LHCN-M2 (cell line): ENCODE measurements at regions not wholly inside any gene's neighbourhood (a gene's known extent, or its start where the extent isn't known, plus 50 kb on each side); places are given as distances from the start of the nearest gene placed in this dataset.

Source experiments
- DNase-seq: peaks from one replicate; pipeline ENCODE4 v3.0.0-alpha.2; 2012; ENCODE audit warnings: low read depth

DNA sequence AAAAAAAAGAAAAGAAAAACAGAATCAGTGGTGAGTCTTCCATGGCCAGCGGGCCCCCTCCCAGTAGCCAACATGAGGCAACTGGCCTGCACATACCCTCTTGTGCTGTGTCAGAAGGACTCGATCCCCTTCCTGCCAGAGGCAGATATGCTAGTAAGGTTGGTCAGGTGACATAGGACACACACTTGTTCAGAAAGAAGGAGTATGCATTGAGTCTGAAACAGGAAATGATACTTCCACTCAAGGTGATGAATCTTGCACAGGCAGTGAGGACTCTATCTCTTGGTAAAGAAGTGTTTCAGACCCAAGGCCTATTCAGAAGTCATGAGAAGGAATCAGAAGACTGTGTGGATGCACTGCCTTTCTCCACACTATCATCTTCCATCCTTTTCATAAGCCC, 269.7 kb upstream of the FAR2 start:
- DNase-seq = no peak

DNA sequence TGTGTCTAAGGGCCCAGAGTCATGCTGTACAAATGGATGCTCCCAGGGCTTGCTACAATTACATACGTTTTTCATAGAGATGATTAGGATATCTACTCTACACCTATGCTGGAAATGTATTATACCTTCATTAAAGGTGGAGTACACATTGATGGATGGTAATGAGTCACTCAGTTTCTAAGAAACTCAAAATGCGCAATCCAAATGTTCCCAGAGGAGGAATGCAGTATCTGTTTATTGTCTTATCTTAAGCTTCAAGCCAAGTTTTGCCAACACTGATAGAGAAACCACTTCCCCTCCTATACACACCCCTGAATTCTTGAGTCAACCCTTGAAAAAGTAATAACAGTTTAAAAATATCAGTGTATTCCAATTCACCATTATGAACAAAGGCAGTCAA, 266.6 kb upstream of the FAR2 start:
- DNase-seq = no peak

DNA sequence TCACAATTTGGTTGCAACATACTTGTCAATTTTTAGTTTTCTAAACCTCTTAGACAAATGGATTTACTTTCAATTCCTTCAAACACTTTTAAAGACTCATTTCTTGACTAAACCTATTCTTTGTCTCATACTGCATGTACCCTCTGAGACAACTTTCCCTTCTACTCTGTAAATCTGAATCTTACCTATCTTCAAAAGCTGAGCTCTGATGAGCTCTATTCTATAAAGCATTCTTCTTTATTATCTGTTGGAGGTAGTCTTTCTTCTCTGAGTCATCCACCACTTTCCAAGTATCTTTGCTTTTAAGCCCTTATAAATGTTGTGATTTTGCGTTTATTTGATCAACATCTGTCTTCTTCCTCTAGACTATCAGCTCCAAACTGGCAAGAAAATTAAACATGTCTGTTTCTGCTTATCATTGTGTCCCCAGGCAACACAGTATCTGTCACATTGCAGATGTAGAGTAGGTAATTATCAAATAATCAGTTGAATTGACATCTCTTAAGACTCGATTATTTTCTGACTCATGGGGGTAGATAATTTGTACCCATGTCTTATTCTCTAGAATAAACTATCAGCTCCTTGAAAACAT, 265.6 kb upstream of the FAR2 start:
- no peak for DNase-seq

DNA sequence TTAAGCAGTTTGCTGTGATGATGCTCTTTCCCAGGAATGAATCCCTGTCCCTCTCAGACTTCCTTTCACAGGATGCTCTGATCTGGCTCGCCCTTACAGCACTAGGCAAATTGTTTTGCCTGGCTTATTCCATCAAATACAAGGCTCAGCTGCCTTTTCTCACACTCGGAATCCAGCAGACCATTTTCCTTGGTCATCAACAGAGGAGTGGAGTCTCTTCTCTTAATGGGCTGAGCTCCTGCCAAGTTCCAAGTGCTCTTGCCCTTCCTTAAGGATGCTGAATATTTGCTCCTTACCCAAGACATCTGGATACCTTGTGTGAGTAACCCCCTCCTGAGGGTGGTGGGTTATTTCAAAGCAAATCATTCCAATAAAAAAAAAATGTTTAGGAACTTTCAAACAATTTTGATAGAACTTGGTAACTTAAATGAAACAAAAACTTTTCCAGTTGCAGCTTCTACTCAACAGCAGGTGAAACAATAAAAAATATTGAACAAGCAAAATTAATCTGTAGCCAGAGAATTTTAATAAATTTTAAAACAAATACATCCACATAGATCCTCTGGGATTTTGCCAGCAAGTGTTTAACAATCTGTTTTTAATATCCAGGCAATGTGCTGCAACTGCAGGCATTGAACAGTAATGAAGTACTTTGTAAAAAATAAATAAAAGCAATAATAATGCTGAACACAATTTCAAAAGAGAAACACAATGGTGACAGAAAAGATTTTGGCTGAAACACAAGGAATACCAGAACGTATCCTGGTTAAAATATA, 264.0 kb upstream of the FAR2 start:
- DNase-seq = no peak

DNA sequence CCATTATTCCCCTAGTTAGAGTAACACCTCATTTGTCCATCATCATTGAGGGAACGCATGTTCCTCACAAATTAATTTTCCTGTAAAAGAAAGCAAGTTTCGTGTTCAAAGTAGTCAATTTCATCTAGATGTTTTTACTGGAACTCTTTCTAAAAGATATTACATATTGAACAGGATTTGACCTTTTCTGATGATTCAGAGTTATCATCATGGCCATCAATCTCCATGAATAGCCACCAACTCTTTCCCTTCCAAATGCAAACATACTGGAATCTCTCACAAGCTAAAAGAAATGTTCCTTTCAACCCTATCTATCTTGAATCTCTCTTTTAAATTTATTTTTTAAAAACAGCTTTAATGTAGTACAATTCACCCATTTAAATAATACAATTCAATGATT, 263.1 kb upstream of the FAR2 start:
- no peak for DNase-seq

DNA sequence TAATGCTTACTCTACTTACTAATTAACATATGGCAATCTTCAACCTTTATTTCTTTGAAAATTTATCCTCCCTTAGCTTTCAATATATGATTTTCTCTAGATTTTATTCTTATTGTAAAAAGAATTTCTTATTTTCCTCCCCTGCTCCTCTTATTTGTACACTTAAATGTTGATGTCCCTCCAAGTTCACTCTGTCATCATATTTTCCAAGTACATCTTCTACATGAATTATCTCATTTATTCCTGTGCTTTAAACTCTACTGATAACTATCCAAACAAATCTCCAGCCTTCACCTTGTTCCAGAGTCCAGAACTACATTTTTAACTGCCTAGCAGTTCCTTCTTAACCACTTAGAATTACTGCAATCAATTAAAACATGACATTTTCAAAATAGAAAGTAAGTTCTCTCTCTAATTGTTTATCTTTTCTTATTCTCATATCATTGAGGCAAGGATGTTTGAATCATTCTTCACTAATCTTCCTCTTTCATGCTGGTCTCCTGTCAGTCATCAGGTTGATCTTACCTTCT, 261.6 kb upstream of the FAR2 start:
- DNase-seq = no peak

DNA sequence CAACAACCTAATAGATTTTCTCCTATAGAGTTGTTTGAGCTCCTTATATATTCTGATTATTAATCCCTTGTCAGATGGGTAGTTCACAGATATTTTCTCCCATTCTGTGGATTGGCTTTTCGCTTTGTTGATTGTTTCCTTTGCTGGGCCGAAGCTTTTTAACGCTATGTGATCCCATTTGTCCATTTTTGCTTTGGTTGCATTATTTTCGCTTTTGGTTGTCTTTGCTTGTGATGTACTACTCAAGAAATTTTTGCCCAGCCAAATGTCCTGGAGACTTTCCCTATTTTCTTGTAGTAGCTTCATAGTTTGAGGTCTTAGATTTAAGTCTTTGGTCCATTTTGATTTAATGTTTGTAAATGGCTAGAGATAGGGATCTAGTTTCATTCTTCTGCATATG, 258.4 kb upstream of the FAR2 start:
- no peak for DNase-seq

DNA sequence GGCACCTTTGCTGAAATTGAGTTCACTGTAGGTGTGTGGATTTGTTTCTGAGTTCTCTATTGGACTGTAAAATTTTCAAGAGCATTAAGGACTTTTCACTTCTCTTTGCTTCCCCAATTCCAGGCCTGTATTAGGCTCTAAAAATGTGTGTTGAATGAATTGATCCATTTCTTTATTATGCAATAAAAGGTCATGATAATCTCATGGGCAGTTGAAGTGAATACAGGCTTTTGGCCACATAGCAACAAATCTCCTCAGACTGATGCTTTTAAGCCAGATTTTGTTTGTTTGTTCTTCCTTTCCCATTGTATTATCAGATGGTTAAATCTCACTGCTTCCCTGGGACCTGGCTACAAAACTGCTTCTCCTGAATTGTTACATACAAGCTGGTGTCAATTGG, 258.0 kb upstream of the FAR2 start:
- no peak for DNase-seq

DNA sequence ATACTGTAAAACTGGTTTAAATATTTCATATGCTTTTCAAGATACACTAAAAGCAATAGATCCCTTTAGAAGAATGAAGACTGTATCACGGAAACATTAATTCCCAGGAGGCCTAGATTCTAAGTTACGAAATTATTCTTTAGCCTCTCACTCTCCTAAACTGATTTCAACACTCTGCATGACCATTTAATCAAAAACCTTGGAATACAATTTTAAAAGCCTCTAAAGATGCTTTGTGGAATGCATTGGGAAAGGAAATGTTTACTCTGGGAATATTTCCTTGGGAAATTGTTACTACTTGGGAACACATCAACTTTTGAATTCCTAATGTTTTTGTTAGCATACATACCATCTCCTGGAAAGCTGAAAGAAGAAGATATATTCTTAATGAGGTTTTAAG, 255.7 kb upstream of the FAR2 start:
- DNase-seq = no peak

DNA sequence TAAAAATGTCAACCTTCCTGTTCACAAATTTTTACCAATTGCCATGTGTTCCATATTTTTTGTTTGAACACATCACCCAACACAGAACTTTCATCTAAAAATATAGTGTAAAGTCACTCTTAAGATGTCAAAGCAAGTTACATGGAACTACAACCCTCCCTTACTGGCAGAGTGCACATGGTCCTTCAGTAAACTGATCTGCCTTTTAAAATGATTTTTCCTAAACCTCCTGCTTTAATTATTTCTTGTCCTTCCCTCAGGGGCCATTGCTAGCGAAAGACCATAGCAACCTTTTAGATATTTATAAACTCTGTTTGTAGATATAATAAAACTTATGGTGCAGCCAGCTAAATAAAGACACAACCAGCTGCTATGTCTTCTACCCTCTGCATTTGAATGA, 255.2 kb upstream of the FAR2 start:
- DNase-seq = no peak

DNA sequence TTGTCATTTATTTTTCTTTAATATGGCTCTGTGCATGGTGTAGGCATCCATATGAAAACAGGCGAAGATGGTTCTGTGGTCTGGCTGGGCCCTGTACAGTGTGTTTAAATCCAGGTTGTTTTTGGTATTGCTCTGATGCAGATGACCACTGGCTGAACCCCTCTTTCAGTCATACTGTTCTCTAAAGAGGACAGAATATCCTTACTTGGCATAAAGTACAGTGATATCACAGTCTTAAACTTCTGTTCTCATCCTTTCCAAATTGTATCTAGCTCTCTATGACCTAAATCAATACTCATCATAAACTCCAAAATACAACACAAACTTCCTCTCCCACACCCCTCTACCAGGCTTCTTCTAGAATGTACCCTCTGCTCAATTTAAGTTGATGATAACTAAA, 252.7 kb upstream of the FAR2 start:
- no peak for DNase-seq

DNA sequence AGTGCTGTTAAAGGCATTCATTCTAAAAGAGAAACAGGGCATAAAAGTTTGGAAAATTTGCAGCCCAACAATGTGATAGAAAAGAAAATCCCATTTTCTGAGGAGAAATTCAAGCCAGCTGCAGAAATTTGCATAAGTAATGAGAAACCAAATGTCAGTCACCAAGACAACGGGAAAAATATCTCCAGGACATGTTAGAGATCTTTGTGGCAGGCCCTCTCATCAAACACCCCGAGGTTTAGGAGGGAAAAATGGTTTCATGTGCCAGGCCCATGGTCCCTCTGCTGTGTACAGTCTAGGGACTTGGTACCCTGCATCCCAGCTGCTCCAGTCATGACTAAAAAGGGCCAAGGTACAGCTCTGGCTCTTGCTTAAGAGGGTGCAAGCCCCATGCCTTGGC, 251.0 kb upstream of the FAR2 start:
- no peak for DNase-seq

DNA sequence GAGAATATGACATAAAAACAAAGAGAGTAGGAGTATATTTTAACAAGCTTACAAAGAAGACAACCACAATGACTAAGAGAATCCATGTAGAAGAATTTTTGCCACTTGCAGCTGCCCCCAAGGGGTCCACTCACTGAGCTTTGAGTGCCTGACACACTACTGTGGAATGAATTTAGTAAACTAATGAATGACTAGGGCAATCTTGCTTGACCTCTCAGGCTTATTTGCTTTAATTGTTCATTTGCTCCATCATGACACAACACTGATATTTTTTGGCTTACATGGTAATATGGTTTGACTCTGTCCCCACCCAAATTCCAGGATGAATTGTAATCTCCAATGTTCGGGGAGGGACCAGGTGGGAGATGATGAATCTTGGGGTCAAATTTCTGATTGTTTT, 249.1 kb upstream of the FAR2 start:
- DNase-seq = peak; percentile 28

DNA sequence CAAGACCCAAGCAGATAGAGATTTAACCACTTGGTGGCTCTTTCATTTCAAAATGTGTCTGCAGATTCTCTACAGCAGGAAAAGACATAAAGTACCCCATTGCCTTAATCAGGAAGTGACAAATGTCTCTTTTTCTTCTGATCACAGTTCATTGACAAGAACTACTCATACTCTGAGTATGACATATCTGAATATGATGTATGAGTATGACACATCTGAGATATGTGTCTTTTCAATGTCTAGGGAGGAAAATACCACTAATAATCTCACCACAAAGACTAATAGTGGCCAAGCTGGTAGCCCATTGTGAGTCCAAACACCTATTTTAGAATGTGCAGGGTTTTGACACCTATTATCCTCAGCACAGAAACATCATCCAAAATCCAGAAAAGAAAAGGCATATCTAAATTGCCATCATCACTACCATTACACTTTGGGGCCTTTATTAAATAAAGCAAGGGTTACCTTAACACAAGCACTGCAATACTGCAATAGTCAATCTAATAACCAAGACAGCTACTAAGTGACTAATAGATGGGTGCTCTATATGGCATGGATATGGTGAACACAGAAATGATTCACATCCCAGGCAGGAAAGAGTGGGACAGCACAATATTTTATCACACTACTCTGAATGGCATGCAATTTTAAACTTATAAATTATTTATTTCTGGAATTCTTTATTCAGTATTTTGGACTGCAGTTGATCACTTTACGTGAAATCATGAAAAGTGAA, 243.7 kb upstream of the FAR2 start:
- no peak for DNase-seq

DNA sequence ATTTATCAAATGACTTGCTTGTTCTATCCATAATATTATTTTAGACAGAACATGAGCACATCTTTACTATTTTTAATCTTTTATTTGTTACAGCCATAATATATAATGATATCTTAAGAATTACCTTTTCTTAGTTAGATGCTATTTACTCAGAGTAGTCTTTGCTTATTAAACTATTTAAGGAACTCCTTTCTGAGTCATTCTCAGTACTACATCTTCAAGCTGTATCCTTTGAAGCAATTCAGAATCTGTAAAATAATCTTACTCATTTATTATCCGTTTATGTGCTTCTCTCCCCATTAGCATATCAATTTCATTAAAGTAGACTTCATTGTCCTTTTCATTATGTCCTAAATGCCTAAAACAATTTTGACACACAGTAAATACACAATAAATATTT, 240.4 kb upstream of the FAR2 start:
- DNase-seq = no peak

DNA sequence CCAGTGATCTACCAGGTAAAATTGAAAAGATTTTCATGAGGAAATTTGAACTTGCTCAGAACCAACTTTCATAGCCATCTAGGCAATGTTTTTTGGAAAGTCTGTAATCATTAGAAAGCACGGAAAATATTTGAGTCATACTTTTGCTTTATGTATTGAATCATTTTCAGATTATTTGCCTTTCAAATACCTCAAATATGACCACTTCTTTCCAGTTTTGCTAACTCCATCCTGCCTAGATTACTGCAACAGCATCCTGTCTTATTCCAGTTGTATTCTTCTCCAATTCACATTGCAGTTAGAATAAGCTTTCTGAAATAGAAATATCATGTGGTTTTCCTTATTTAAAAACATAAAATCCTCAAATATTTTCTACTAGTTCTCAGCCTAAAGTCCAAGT, 239.8 kb upstream of the FAR2 start:
- DNase-seq = no peak

DNA sequence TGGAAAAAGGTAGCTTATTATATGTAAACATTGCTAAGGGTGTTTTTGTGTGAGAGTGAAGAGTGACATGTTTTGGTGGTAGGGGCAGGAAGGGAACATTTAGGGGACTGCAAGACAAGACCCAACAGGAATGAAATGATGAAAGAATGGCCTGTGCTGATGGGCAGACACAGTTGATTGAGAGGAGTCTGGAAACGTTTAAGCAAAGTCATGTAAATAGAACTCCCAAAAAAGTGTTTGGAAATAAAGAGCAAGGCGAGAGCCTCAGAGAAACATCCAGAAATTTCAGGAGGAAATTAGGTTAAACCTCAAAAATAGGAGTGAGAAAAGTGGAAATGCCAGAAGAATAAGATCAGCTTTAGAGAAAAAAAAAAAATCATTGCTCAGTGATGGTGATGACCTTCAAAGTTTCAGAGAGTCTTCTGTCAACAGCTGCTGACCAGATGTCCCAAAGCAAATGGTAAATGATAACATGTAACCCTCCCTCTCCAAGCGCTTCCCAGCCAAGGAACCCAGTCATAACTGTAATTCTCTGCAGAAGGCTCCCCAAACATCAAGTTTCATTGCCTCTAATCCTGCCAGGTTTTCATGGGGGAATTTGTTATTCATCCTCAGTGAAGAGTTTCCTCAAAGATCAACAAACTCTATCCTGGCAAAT, 223.2 kb upstream of the FAR2 start:
- no peak for DNase-seq

DNA sequence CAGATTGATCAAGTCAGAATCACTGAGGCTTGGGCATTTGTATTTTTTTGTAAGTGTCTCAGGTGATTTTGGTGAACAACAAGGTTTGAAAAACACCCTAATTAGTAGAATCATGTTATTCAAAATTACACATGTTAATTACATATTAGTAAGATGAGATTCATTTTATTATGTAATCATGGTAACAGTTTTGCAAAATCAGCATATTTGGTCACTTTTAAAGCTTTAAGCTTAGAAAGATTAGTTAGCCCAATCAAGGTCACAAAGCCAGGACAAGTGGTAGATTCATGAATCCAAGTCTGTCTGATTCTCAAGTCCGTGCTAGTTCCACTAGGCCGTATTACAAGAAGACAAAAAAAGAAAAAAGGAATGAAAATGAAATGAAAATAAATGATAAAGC, 218.4 kb upstream of the FAR2 start:
- no peak for DNase-seq

DNA sequence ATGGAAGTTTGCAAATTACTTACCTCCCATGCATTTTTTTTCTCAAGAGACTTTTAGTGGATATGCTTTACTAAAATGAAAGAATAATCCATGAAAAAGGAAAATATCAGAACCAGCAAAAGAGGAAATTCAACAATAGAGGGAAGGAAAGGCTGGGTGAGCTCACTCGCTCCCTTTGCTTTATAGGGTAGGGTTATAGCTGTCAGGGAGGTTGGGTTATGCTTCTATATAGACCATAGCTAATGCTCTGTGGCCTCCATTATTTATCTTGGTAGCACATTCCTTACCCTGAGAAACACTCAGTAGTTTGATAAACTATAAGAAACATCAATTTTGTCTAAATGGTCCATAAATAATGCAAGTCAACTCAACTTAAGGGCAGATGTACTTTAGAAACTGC, 215.9 kb upstream of the FAR2 start:
- no peak for DNase-seq

DNA sequence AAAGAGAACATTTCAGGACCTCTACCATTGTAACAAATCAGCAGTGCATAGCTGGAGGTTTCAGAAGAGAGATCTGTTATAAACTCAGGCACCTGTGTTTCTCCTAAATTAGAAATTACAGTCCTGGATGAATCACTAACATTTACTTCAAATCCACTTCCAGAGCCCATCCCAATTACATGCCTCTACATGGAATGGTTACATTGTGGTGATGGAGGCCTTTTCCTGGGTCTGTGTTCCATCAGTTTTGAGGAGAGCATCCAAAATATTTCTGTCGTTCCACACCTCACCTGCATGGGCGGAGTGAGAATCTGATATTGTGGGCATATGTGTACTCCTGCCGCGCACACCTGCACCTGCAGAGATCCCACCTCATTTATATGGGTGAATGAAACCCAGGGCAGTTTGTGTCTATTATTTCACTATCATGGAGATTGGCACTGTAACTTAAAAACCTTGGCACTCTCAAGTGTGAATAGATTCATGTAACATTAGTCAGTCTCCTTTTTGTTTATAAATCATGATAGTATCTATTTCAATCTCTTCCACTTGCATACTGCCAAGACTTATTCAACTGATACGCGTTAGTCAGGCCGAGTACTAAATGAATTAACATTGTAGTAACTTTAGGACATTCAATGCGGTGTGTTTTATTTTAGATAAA, 215.1 kb upstream of the FAR2 start:
- no peak for DNase-seq

DNA sequence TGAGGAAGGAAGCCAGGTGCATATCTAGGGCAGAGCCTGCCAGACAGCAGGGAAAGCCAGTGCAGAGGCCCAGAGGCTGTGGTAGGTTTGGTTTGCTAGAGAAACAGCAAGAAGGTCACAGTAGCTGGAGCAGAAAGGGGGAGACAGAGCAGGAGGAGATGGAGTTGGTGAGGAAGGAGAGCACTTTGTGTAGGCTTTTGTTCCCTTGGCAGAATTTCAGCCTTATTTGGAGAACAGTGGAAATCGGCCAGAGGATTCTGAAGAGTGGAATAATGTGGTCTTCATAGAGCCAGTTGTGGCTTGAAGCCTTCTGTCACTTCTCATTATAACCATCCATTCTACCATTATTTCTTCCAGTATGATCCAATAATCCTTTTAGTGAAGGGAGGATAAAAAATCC, 212.9 kb upstream of the FAR2 start:
- DNase-seq = no peak

DNA sequence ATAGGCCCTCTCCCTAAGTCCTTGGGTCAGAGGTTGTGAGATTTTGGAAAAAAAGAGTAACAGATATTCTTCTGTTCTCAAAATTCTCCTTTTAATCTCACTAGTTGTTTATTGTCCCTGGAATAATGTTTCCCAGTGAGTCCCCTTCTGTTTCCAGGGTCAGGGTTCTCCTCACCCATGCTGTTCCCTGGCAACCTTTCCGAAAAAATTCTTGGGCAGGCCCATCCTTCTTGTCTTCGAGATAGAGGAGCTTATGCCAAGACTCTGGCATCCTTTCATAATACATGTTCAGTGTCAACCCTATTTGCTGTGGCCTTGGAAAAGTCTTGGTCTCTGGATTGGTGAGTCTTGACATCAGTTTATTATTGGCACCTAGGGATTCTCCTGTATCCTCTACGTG, 212.4 kb upstream of the FAR2 start:
- no peak for DNase-seq
